ENCODE measurements at regions not wholly inside any gene's neighbourhood (a gene's known extent, or its start where the extent isn't known, plus 50 kb on each side); places are given as distances from the start of the nearest gene placed in this dataset.

DNA sequence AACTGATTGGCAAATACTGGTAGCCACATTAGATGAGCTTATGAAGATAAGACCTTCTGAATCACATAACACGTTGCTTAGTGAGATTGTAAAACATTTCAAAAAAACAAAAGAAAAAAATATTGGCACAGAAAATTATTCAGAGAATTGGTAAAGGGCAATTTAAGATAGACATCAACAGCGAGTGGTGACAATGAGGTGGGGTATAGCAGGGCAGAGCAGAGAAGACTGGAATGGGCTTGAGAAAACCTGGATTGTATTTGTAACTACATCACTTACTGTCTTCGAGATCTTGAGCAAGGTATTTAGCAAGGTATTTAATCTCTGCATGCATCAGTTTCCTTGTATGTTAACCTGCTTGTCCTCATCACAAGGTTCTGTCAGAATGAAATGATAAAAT is 313.0 kb upstream of the MEIS1 start:
- H3K36me3 ChIP-seq (ENCODE audit: insufficient read depth, low read length), result no peaks in the 10 kb centered on the region
- no peak overlapping the region for H3K4me2 ChIP-seq (ENCODE audit: insufficient read depth, low read length)
- no peak overlapping the region for H2AFZ ChIP-seq (ENCODE audit: low read length)
- H3K79me2 ChIP-seq (ENCODE audit: insufficient read depth, low read length), result no peaks in the 10 kb centered on the region
- H3K27ac ChIP-seq (ENCODE audit: low read depth, low read length), result no peak overlapping the region
- no peaks in the 10 kb centered on the region for H3K4me1 ChIP-seq (ENCODE audit: insufficient read depth, low read length)
- no peaks in the 10 kb centered on the region for H4K20me1 ChIP-seq (ENCODE audit: insufficient read depth, low read length)
- no peak overlapping the region for H3K4me3 ChIP-seq (ENCODE audit: insufficient read depth, low read length)
- no peak for DNase-seq (ENCODE audit: insufficient read length, low spot score, missing footprints)
- H3K27me3 ChIP-seq (ENCODE audit: insufficient read depth, low read length), result no peaks in the 10 kb centered on the region
- no peaks in the 10 kb centered on the region for H3K9me3 ChIP-seq (ENCODE audit: low read depth, low read length)
- TF ChIP-seq, protein P1, sequence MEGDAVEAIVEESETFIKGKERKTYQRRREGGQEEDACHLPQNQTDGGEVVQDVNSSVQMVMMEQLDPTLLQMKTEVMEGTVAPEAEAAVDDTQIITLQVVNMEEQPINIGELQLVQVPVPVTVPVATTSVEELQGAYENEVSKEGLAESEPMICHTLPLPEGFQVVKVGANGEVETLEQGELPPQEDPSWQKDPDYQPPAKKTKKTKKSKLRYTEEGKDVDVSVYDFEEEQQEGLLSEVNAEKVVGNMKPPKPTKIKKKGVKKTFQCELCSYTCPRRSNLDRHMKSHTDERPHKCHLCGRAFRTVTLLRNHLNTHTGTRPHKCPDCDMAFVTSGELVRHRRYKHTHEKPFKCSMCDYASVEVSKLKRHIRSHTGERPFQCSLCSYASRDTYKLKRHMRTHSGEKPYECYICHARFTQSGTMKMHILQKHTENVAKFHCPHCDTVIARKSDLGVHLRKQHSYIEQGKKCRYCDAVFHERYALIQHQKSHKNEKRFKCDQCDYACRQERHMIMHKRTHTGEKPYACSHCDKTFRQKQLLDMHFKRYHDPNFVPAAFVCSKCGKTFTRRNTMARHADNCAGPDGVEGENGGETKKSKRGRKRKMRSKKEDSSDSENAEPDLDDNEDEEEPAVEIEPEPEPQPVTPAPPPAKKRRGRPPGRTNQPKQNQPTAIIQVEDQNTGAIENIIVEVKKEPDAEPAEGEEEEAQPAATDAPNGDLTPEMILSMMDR (IDR thresholded peaks at IDR 0.05; ENCODE audit: extremely low read depth, low read depth, low read length), result no peak

DNA sequence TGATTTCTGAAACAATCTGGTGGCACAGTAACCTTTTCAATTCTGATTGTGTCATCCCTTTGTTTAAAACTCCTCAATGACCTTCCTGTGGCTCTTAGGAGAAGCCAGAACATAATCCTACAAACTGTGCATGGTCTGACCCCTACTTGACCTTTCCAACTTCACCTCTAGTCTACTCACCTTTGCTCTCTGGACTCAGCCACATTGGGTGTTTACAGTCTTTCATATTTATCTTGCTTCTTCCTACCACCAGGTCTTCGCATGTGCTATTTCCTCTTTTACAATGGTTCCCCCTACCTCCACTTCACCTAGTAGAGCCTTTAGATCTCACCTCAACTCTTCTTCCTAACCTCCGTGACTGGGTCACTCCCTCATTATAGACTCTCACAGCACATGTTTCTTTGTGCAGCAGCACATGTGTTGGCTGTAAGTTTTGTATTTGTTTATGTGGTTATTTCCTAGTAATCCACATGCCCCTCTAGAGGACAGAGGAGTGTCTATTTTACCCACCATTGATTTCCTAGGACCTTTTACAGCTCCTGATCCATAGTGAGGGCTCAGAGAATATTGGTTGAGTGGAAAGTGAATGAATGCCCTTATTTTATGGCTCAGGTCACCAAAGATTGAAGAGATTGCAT is 320.8 kb upstream of the MEIS1 start:
- Histone ChIP-seq H3K36me3 (ENCODE audit: insufficient read depth, low read length) (no peaks in the 10 kb centered on the region), H3K27ac (ENCODE audit: low read depth, low read length) (no peak overlapping the region), H3K4me2 (ENCODE audit: insufficient read depth, low read length) (no peak overlapping the region), H3K79me2 (ENCODE audit: insufficient read depth, low read length) (no peaks in the 10 kb centered on the region), H2AFZ (ENCODE audit: low read length) (no peak overlapping the region), H3K4me1 (ENCODE audit: insufficient read depth, low read length) (no peaks in the 10 kb centered on the region), H3K9me3 (ENCODE audit: low read depth, low read length) (no peaks in the 10 kb centered on the region), H3K27me3 (ENCODE audit: insufficient read depth, low read length) (no peaks in the 10 kb centered on the region), H4K20me1 (ENCODE audit: insufficient read depth, low read length) (no peaks in the 10 kb centered on the region), H3K4me3 (ENCODE audit: insufficient read depth, low read length) (no peak overlapping the region)
- TF ChIP-seq, protein P1 (IDR thresholded peaks at IDR 0.05; ENCODE audit: extremely low read depth, low read depth, low read length), result no peak
- no peak for DNase-seq (ENCODE audit: insufficient read length, low spot score, missing footprints)

DNA sequence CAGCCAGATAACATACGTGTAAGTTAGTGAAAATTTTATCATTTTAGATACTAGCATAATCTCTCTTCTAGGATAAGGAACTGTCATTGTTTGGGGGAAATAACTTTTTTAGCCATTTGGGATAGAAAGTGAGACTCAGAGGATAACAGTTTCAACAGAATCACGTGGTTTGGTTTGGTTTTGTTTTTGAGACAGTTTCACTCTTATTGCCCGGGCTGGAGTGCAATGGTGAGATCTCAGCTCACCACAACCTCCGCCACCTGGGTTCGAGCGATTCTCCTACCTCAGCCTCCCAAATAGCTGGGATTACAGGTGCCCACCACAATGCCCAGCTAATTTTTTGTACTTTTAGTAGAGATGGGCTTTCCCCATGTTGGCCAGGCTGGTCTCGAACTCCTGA is 323.2 kb upstream of the MEIS1 start:
- H3K9me3 ChIP-seq (ENCODE audit: low read depth, low read length), result no peaks in the 10 kb centered on the region
- no peaks in the 10 kb centered on the region for H3K79me2 ChIP-seq (ENCODE audit: insufficient read depth, low read length)
- H3K27me3 ChIP-seq (ENCODE audit: insufficient read depth, low read length), result no peaks in the 10 kb centered on the region
- H3K4me1 ChIP-seq (ENCODE audit: insufficient read depth, low read length), result no peaks in the 10 kb centered on the region
- no peak overlapping the region for H3K27ac ChIP-seq (ENCODE audit: low read depth, low read length)
- H2AFZ ChIP-seq (ENCODE audit: low read length), result no peak overlapping the region
- no peaks in the 10 kb centered on the region for H4K20me1 ChIP-seq (ENCODE audit: insufficient read depth, low read length)
- DNase-seq (ENCODE audit: insufficient read length, low spot score, missing footprints), result no peak
- TF ChIP-seq, protein P1 (IDR thresholded peaks at IDR 0.05; ENCODE audit: extremely low read depth, low read depth, low read length), result no peak
- no peaks in the 10 kb centered on the region for H3K36me3 ChIP-seq (ENCODE audit: insufficient read depth, low read length)
- H3K4me2 ChIP-seq (ENCODE audit: insufficient read depth, low read length), result no peak overlapping the region
- no peak overlapping the region for H3K4me3 ChIP-seq (ENCODE audit: insufficient read depth, low read length)

DNA sequence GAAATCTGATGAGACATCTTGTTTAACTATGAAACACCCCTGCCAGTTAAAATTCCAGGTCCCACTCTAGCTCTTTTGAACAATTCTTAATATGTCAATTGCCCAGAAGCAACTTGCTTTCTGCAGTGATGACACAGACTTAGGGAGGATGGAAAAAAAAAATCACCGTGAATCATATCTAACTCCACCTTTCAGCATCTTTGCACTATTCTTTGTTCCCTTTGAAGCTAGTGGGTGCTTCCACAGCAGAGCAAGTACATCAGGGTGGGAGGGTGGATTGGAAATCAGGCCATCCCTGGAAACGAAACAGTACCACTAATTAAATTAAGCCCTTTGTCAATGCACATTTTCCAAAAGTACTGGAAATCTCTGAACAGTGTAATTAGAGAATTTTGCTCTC is 324.3 kb upstream of the MEIS1 start:
- Histone ChIP-seq H3K79me2 (ENCODE audit: insufficient read depth, low read length) (no peaks in the 10 kb centered on the region), H2AFZ (ENCODE audit: low read length) (no peak overlapping the region), H3K4me3 (ENCODE audit: insufficient read depth, low read length) (no peak overlapping the region), H3K27ac (ENCODE audit: low read depth, low read length) (no peak overlapping the region), H3K27me3 (ENCODE audit: insufficient read depth, low read length) (no peaks in the 10 kb centered on the region), H3K36me3 (ENCODE audit: insufficient read depth, low read length) (no peaks in the 10 kb centered on the region), H3K4me2 (ENCODE audit: insufficient read depth, low read length) (no peak overlapping the region), H4K20me1 (ENCODE audit: insufficient read depth, low read length) (no peaks in the 10 kb centered on the region), H3K9me3 (ENCODE audit: low read depth, low read length) (no peaks in the 10 kb centered on the region), H3K4me1 (ENCODE audit: insufficient read depth, low read length) (no peaks in the 10 kb centered on the region)
- no peak for DNase-seq (ENCODE audit: insufficient read length, low spot score, missing footprints)
- TF ChIP-seq, protein P1 (IDR thresholded peaks at IDR 0.05; ENCODE audit: extremely low read depth, low read depth, low read length), result no peak
